DOHH2 (cell line): ENCODE measurements at regions not wholly inside any gene's neighbourhood (a gene's known extent, or its start where the extent isn't known, plus 50 kb on each side); places are given as distances from the start of the nearest gene placed in this dataset.

Source experiments
- H3F3A ChIP-seq: fragments of 200-600 bp; sonication (generic), shearing (Covaris generic); 2 replicates; pipeline ENCODE4 v1.6.0; 2016; ENCODE audit warnings: antibody characterized with exemption, mild to moderate bottlenecking; ENCODE audit not compliant: control insufficient read depth, insufficient read depth
- H3K27ac ChIP-seq: fragments of 200-600 bp; sonication (generic); 2 replicates; pipeline ENCODE4 v1.5.1; 2014; ENCODE audit warnings: low read depth, mild to moderate bottlenecking, low read length, moderate library complexity
- H3K27me3 ChIP-seq: fragments of 200-600 bp; sonication (generic); 2 replicates; pipeline ENCODE4 v1.6.1; 2014; ENCODE audit warnings: mild to moderate bottlenecking, low read length, mixed read lengths; ENCODE audit not compliant: control insufficient read depth
- H3K36me3 ChIP-seq: fragments of 200-600 bp; sonication (generic); 2 replicates; pipeline ENCODE4 v1.6.1; 2014; ENCODE audit warnings: mild to moderate bottlenecking, low read length, moderate library complexity, mixed read lengths; ENCODE audit not compliant: control insufficient read depth
- H3K4me1 ChIP-seq: fragments of 200-600 bp; sonication (generic); 2 replicates; pipeline ENCODE4 v1.6.1; 2014; ENCODE audit warnings: mild to moderate bottlenecking, low read length, mixed read lengths; ENCODE audit not compliant: control insufficient read depth
- H3K4me2 ChIP-seq: fragments of 200-600 bp; sonication (generic); 2 replicates; pipeline ENCODE4 v1.6.0; 2014; ENCODE audit warnings: mild to moderate bottlenecking, low read length, moderate library complexity
- H3K4me3 ChIP-seq: fragments of 200-600 bp; sonication (generic); 2 replicates; pipeline ENCODE4 v1.5.1; 2014; ENCODE audit warnings: mild to moderate bottlenecking, low read length, mixed read lengths
- H3K79me2 ChIP-seq: fragments of 200-600 bp; sonication (generic); 2 replicates; pipeline ENCODE4 v1.6.1; 2014; ENCODE audit warnings: mild to moderate bottlenecking, low read length, mixed read lengths; ENCODE audit not compliant: control insufficient read depth
- H3K9me2 ChIP-seq: fragments of 200-600 bp; sonication (generic); replicated peaks from 2 replicates; pipeline ENCODE4 v1.6.1; 2014; ENCODE audit warnings: mild to moderate bottlenecking, low read length, mixed read lengths; ENCODE audit not compliant: control insufficient read depth
- H3K9me3 ChIP-seq: fragments of 200-600 bp; sonication (generic); 2 replicates; pipeline ENCODE4 v1.6.1; 2014; ENCODE audit warnings: antibody characterized with exemption, low read length, mixed read lengths; ENCODE audit not compliant: control insufficient read depth, insufficient read depth
- H4K20me1 ChIP-seq: fragments of 200-600 bp; sonication (generic); 2 replicates; pipeline ENCODE4 v1.6.0; 2014; ENCODE audit warnings: low read depth, mild to moderate bottlenecking, antibody characterized with exemption, low read length, moderate library complexity; ENCODE audit not compliant: control insufficient read depth, insufficient read depth
- CTCF ChIP-seq: fragments of 200-600 bp; sonication (generic); IDR thresholded peaks from one replicate; pipeline ENCODE4 v1.5.1; 2014; ENCODE audit warnings: antibody characterized with exemption, mild to moderate bottlenecking, low read depth, low read length; ENCODE audit not compliant: poor library complexity, severe bottlenecking
- EZH2phosphoT487 ChIP-seq: fragments of 200-600 bp; sonication (generic); IDR thresholded peaks from 2 replicates; pipeline ENCODE4 v1.6.1; 2017; ENCODE audit warnings: borderline replicate concordance, mild to moderate bottlenecking, antibody characterized with exemption, low read length, moderate library complexity, mixed read lengths

- TF ChIP-seq EZH2phosphoT487 = no peak
- H3K27me3 ChIP-seq = no peaks in the 10 kb centered on the region
- peaks cover 50% of the 10 kb centered on the region for H3K4me1 ChIP-seq
- peaks cover 5% of the 10 kb centered on the region; the same call in 1 of the 2 replicates for H3K36me3 ChIP-seq
- H3K4me3 ChIP-seq = no peak overlapping the region
- peaks cover 10% of the 10 kb centered on the region for H3F3A ChIP-seq
- H3K27ac ChIP-seq = no peak overlapping the region
- H3K4me2 ChIP-seq = 0 out of 2 replicates have a peak overlapping the region, but pooled peaks have one; percentile 74
- H3K9me3 ChIP-seq = no peaks in the 10 kb centered on the region
- no peaks in the 10 kb centered on the region for H4K20me1 ChIP-seq
- H3K9me2 ChIP-seq = no peaks in the 10 kb centered on the region
- no peaks in the 10 kb centered on the region for H3K79me2 ChIP-seq
Measured at GRCh38 chr17:79338152-79338551, 263.5 kb downstream of the ENGASE start.

- TF ChIP-seq EZH2phosphoT487 (no peak), CTCF (no peak)
- Histone ChIP-seq H3K4me2 (no peak overlapping the region), H3K9me2 (no peaks in the 10 kb centered on the region), H3K36me3 (peaks cover 5% of the 10 kb centered on the region; the same call in 1 of the 2 replicates), H3F3A (peaks cover 10% of the 10 kb centered on the region), H3K4me1 (peaks cover 41% of the 10 kb centered on the region), H4K20me1 (no peaks in the 10 kb centered on the region), H3K27ac (no peak overlapping the region), H3K4me3 (no peak overlapping the region), H3K9me3 (no peaks in the 10 kb centered on the region), H3K27me3 (peaks cover under 1% of the 10 kb centered on the region), H3K79me2 (no peaks in the 10 kb centered on the region)
Measured at GRCh38 chr17:79337053-79337452, 262.4 kb downstream of the ENGASE start.

DNA sequence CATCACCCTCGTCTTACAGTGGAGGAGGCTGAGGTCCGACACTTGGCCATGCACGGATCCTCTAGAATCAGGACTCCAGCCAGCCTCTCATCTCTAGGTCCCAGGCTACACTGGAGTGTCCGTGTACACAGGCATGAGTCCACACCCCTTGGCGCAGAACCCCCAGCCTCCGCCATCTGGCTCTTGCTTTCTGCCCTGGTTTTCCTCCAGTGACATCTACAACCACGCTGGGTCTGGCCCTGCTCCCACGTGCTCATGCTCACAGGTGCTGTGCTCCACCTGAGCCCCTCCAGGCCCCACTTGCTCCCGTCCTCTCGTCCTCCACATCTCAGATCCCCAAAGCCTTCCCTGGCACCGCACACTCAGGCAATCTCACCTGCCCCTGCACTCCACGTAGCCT is 260.8 kb downstream of the ENGASE start:
- TF ChIP-seq CTCF (no peak), EZH2phosphoT487 (no peak)
- Histone ChIP-seq H4K20me1 (no peaks in the 10 kb centered on the region), H3K36me3 (0 out of 2 replicates have a peak, but pooled peaks cover 2% of the 10 kb centered on the region), H3K9me2 (no peaks in the 10 kb centered on the region), H3K27me3 (peaks cover 14% of the 10 kb centered on the region), H3K79me2 (no peaks in the 10 kb centered on the region), H3K4me3 (no peak overlapping the region), H3F3A (peaks cover 2% of the 10 kb centered on the region), H3K4me1 (peaks cover 25% of the 10 kb centered on the region), H3K9me3 (no peaks in the 10 kb centered on the region), H3K27ac (no peak overlapping the region), H3K4me2 (no peak overlapping the region)

- Histone ChIP-seq H3K9me2 (no peaks in the 10 kb centered on the region), H3K4me3 (no peak overlapping the region), H3K36me3 (no peaks in the 10 kb centered on the region), H4K20me1 (no peaks in the 10 kb centered on the region), H3K4me1 (no peaks in the 10 kb centered on the region), H3K27me3 (peaks cover 28% of the 10 kb centered on the region), H3K79me2 (no peaks in the 10 kb centered on the region), H3F3A (no peaks in the 10 kb centered on the region), H3K9me3 (no peaks in the 10 kb centered on the region), H3K27ac (no peak overlapping the region), H3K4me2 (no peak overlapping the region)
- TF ChIP-seq EZH2phosphoT487 (no peak), CTCF (no peak)
Measured at GRCh38 chr17:79332011-79332554, 257.5 kb downstream of the ENGASE start.
